SK-N-SH treated with all-trans-retinoic acid at 6 μM for 48 hours (cell line): ENCODE measurements at regions not wholly inside any gene's neighbourhood (a gene's known extent, or its start where the extent isn't known, plus 50 kb on each side); places are given as distances from the start of the nearest gene placed in this dataset.

Experiments
- ATAC-seq: fragments of 200-7000 bp; cut with Tn5 transposase; 3 replicates; pipeline ENCODE4 v1.9.1; 2020; ENCODE audit warnings: mild to moderate bottlenecking, moderate library complexity
- ARNTL ChIP-seq: fragments of 450-650 bp; formaldehyde crosslinking; IDR thresholded peaks from 2 replicates; pipeline ENCODE4 v1.5.0; 2020; ENCODE audit warnings: low read depth, mild to moderate bottlenecking, moderate library complexity, borderline replicate concordance
- BACH2 ChIP-seq: fragments of 250-450 bp; sonication (Bioruptor Pico); IDR thresholded peaks from 2 replicates; pipeline ENCODE4 v1.9.0; 2021; ENCODE audit warnings: mild to moderate bottlenecking, borderline replicate concordance
- CSRNP3 ChIP-seq: fragments of 250-450 bp; sonication (Bioruptor Pico); IDR thresholded peaks from 2 replicates; pipeline ENCODE4 v1.5.1; 2021; ENCODE audit warnings: mild to moderate bottlenecking, moderate library complexity
- ESRRG ChIP-seq: fragments of 250-450 bp; sonication (Bioruptor Pico); IDR thresholded peaks from 2 replicates; pipeline ENCODE4 v1.6.1; 2021; ENCODE audit warnings: mild to moderate bottlenecking
- PPARA ChIP-seq: fragments of 250-450 bp; sonication (Bioruptor Pico); IDR thresholded peaks from 2 replicates; pipeline ENCODE4 v1.5.0; 2020; ENCODE audit warnings: mild to moderate bottlenecking, borderline replicate concordance
- RARB ChIP-seq: fragments of 250-450 bp; sonication (Bioruptor Pico); IDR thresholded peaks from 2 replicates; pipeline ENCODE4 v1.8.0; 2021; ENCODE audit warnings: mild to moderate bottlenecking, moderate library complexity
- SNAI2 ChIP-seq: fragments of 250-450 bp; sonication (Bioruptor Pico); IDR thresholded peaks from 2 replicates; pipeline ENCODE4 v1.5.0; 2020; ENCODE audit warnings: mild to moderate bottlenecking, moderate library complexity
- TOX ChIP-seq: fragments of 250-450 bp; sonication (Bioruptor Pico); IDR thresholded peaks from 2 replicates; pipeline ENCODE4 v1.8.0; 2021; ENCODE audit warnings: mild to moderate bottlenecking, moderate library complexity, borderline replicate concordance
- TSHZ2 ChIP-seq: fragments of 250-450 bp; sonication (Bioruptor Pico); IDR thresholded peaks from 2 replicates; pipeline ENCODE4 v1.5.0; 2020; ENCODE audit warnings: mild to moderate bottlenecking, moderate library complexity
- ZNF565 ChIP-seq: fragments of 450-650 bp; formaldehyde crosslinking; conservative IDR thresholded peaks from 2 replicates; pipeline ENCODE4 v1.5.0; 2020; ENCODE audit warnings: low read depth, mild to moderate bottlenecking, moderate library complexity
- TF ChIP-seq, protein P1 (sequence below): fragments of 250-450 bp; sonication (Bioruptor Pico); IDR thresholded peaks from 2 replicates; pipeline ENCODE4 v1.8.0; 2021; ENCODE audit warnings: low read depth, mild to moderate bottlenecking, moderate library complexity, borderline replicate concordance
- TF ChIP-seq, protein P2 (sequence below): fragments of 250-450 bp; sonication (Bioruptor Pico); IDR thresholded peaks from 2 replicates; pipeline ENCODE4 v1.8.0; 2020; ENCODE audit warnings: mild to moderate bottlenecking, moderate library complexity, borderline replicate concordance

DNA sequence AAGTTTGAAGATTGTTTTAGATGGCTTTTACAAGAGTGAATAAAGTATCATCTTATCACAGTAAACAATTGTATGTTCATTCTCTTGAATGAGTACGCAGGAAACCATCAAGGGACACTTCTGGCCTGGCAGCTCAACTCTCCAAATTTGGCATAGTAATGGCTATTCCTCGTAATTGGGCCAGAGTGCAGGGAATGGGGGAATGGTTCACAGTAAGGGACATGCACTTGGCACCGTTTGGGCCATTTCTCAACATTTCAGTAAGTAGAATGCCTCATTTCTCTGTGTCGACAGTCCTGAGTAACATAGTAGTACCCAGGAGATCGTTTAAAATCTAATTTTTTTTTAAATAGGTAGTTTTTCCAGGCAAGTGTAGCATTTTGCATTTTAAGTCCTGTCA lies 309.6 kb downstream of the KCNJ2 start:
- TF ChIP-seq, protein P1, sequence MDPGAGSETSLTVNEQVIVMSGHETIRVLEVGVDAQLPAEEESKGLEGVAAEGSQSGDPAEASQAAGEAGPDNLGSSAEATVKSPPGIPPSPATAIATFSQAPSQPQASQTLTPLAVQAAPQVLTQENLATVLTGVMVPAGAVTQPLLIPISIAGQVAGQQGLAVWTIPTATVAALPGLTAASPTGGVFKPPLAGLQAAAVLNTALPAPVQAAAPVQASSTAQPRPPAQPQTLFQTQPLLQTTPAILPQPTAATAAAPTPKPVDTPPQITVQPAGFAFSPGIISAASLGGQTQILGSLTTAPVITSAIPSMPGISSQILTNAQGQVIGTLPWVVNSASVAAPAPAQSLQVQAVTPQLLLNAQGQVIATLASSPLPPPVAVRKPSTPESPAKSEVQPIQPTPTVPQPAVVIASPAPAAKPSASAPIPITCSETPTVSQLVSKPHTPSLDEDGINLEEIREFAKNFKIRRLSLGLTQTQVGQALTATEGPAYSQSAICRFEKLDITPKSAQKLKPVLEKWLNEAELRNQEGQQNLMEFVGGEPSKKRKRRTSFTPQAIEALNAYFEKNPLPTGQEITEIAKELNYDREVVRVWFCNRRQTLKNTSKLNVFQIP (CRISPR knock-in tag), result no peak
- TF ChIP-seq ZNF565 (CRISPR knock-in tag), result no peak
- no peak for TF ChIP-seq SNAI2 (CRISPR knock-in tag)
- no peak for TF ChIP-seq ESRRG (CRISPR knock-in tag)
- no peak for TF ChIP-seq CSRNP3 (CRISPR knock-in tag)
- TF ChIP-seq TSHZ2 (CRISPR knock-in tag), result no peak
- TF ChIP-seq ARNTL (CRISPR knock-in tag), result no peak
- no peak for TF ChIP-seq PPARA (CRISPR knock-in tag)
- TF ChIP-seq, protein P2, sequence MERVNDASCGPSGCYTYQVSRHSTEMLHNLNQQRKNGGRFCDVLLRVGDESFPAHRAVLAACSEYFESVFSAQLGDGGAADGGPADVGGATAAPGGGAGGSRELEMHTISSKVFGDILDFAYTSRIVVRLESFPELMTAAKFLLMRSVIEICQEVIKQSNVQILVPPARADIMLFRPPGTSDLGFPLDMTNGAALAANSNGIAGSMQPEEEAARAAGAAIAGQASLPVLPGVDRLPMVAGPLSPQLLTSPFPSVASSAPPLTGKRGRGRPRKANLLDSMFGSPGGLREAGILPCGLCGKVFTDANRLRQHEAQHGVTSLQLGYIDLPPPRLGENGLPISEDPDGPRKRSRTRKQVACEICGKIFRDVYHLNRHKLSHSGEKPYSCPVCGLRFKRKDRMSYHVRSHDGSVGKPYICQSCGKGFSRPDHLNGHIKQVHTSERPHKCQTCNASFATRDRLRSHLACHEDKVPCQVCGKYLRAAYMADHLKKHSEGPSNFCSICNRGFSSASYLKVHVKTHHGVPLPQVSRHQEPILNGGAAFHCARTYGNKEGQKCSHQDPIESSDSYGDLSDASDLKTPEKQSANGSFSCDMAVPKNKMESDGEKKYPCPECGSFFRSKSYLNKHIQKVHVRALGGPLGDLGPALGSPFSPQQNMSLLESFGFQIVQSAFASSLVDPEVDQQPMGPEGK (CRISPR knock-in tag), result no peak
- TF ChIP-seq RARB (CRISPR knock-in tag), result no peak
- TF ChIP-seq, all 23 proteins: peak for 0

DNA sequence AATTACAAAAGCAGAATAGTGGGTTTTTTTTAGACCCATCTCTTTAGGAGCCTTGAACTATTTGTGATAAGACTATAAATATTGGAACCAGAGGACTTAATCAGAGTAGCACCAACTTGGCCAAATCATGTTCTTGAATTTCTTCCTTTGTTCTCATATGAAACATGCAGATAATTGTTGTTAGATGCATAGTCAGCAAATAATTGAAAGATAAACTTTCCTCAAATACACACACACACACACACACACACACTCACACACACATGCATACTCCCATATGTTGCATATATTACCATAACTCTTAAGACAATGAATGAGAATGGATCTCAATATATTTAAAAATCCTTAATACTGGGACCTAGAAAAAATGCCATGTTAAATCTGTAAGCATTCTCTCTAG lies 310.4 kb downstream of the KCNJ2 start:
- no peak for ATAC-seq
- TF ChIP-seq BACH2 (CRISPR knock-in tag) (no peak), CSRNP3 (CRISPR knock-in tag) (no peak)

More for the DNA sequence above, 309.6 kb downstream of the KCNJ2 start:
- no peak for ATAC-seq

GRCh38 chr17:70483624-70484023 lies 314.3 kb downstream of the KCNJ2 start:
- ATAC-seq, result no peak

More at GRCh38 chr17:70483624-70484023, 314.3 kb downstream of the KCNJ2 start:
- TF ChIP-seq TSHZ2 (CRISPR knock-in tag), result no peak
- TF ChIP-seq TOX, result no peak
